ENCODE measurements at regions not wholly inside any gene's neighbourhood (a gene's known extent, or its start where the extent isn't known, plus 50 kb on each side); places are given as distances from the start of the nearest gene placed in this dataset.

DNA sequence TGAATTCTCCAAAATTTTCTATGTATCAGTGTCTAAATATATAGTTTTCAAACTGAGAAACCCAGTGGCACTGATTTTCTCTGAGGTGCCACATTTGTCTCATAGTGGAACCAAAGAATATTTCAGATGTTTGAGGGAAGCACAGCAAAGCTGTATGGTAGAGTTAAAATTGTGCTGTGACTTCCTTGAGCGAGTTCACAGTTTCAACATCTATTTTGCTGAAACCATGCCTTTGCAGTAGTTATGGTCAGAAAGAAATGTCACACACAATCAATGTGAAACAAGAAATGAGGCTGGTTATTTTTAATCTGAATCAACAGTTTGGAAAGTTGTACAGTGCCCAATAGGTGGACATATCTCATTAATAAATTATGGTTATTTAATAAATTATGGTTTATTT lies 394.0 kb upstream of the SPTLC3 start:
- TF ChIP-seq, protein P1, sequence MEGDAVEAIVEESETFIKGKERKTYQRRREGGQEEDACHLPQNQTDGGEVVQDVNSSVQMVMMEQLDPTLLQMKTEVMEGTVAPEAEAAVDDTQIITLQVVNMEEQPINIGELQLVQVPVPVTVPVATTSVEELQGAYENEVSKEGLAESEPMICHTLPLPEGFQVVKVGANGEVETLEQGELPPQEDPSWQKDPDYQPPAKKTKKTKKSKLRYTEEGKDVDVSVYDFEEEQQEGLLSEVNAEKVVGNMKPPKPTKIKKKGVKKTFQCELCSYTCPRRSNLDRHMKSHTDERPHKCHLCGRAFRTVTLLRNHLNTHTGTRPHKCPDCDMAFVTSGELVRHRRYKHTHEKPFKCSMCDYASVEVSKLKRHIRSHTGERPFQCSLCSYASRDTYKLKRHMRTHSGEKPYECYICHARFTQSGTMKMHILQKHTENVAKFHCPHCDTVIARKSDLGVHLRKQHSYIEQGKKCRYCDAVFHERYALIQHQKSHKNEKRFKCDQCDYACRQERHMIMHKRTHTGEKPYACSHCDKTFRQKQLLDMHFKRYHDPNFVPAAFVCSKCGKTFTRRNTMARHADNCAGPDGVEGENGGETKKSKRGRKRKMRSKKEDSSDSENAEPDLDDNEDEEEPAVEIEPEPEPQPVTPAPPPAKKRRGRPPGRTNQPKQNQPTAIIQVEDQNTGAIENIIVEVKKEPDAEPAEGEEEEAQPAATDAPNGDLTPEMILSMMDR (IDR thresholded peaks at IDR 0.05): no peak
- TF ChIP-seq POLR2A (IDR thresholded peaks at IDR 0.05): no peak

Data from vagina (tissue), 2 donors.